NCI-H748 (cell line): ENCODE measurements at regions not wholly inside any gene's neighbourhood (a gene's known extent, or its start where the extent isn't known, plus 50 kb on each side); places are given as distances from the start of the nearest gene placed in this dataset.
A peak's percentile ranks its signal among the peaks of the same experiment; 100 is the strongest.
"Not testable (repeated sequence)": the region's sequence is repeated elsewhere in the genome, so short reads cannot be mapped to it uniquely, and the experiment has no call there.

ENCODE experiments used
- DNase-seq: peaks from one replicate; lab custom pipeline; 2025; ENCODE audit not compliant: unreplicated experiment; lab: John Stamatoyannopoulos, UW

- DNase-seq = no peak
These were observed 558.9 kb downstream of the PTPRC start for GRCh38 chr1:199197695-199198094.

- no peak for DNase-seq
These were observed 563.5 kb downstream of the PTPRC start for GRCh38 chr1:199202331-199202730.

- peak; percentile 68 for DNase-seq
These were observed 565.4 kb downstream of the PTPRC start for GRCh38 chr1:199204231-199204630.

- no peak for DNase-seq
These were observed 567.1 kb downstream of the PTPRC start for GRCh38 chr1:199205740-199206441.

GRCh38 chr1:199208847-199209246 is 570.0 kb downstream of the PTPRC start:
- DNase-seq = no peak

- peak; percentile 48 for DNase-seq
These were observed 579.2 kb downstream of the PTPRC start for GRCh38 chr1:199218065-199218464.

- DNase-seq = no peak
These were observed 579.7 kb downstream of the PTPRC start for GRCh38 chr1:199218533-199218932.

- DNase-seq = no peak
These were observed 581.2 kb downstream of the PTPRC start for GRCh38 chr1:199220031-199220430.

GRCh38 chr1:199221371-199222150 is 582.7 kb downstream of the PTPRC start:
- DNase-seq = no peak

GRCh38 chr1:199223936-199224335 is 585.1 kb downstream of the PTPRC start:
- no peak for DNase-seq

- no peak for DNase-seq
These were observed 587.3 kb downstream of the PTPRC start for GRCh38 chr1:199226163-199226562.

- no peak for DNase-seq
These were observed 603.3 kb downstream of the PTPRC start for GRCh38 chr1:199242147-199242546.

- DNase-seq = no peak
These were observed 603.8 kb downstream of the PTPRC start for GRCh38 chr1:199242601-199243000.

GRCh38 chr1:199243423-199244061 is 604.7 kb downstream of the PTPRC start:
- peak; percentile 48 for DNase-seq

- no peak for DNase-seq
These were observed 607.1 kb downstream of the PTPRC start for GRCh38 chr1:199245946-199246345.

- DNase-seq = no peak
These were observed 607.9 kb downstream of the PTPRC start for GRCh38 chr1:199246716-199247115.

- DNase-seq = no peak
These were observed 609.1 kb downstream of the PTPRC start for GRCh38 chr1:199247891-199248290.

- DNase-seq = not testable (repeated sequence)
These were observed 615.2 kb downstream of the PTPRC start for GRCh38 chr1:199254040-199254439.

GRCh38 chr1:199261328-199261727 is 622.5 kb downstream of the PTPRC start:
- DNase-seq = no peak

- DNase-seq = no peak
These were observed 625.4 kb downstream of the PTPRC start for GRCh38 chr1:199264283-199264682.

GRCh38 chr1:199264911-199265310 is 626.1 kb downstream of the PTPRC start:
- no peak for DNase-seq

GRCh38 chr1:199265319-199265718 is 626.5 kb downstream of the PTPRC start:
- no peak for DNase-seq
